HG02981 (cell line): ENCODE measurements at regions not wholly inside any gene's neighbourhood (a gene's known extent, or its start where the extent isn't known, plus 50 kb on each side); places are given as distances from the start of the nearest gene placed in this dataset.
A peak's percentile ranks its signal among the peaks of the same experiment; 100 is the strongest.

Experiments
- ATAC-seq: cut with Tn5 transposase; IDR thresholded peaks from one replicate; pipeline ENCODE4 v1.9.1; 2021; ENCODE audit warnings: mild to moderate bottlenecking, moderate library complexity; ENCODE audit not compliant: unreplicated experiment

GRCh38 chr2:217628061-217628460 is 374.7 kb downstream of the TNS1 start:
- ATAC-seq = no peak

- no peak for ATAC-seq
Measured at GRCh38 chr2:217626926-217627325, 375.9 kb downstream of the TNS1 start.

- ATAC-seq = no peak
Measured at GRCh38 chr2:217625557-217626169, 377.1 kb downstream of the TNS1 start.

DNA sequence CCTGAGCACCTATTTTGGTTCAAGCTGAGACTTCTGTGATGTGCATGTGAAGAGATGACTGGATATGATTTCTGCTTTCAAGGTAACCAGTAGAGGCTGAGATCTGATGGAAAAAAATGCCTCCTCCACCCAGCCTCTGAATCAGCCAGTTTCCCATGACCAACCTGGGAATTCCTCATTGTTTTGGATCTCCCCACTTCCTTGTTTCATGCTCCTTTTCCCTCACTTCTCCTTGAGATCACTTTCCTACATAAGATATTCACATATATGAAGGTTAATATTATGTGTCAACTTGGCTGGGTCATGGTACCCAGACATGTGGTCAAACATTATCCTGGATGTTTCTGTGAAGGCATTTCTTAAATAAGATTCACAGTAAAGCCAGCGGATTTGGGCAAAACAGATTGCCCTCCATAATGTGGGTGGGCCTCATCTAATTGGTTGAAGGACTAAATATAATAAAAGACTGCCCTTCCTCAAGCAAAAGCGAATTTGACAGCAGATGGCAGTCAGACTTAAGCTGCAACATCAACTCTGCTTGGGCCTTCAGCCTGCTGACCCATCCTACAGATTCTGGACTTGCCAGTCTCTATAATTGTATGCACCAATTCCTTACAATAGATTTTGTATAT is 379.4 kb downstream of the TNS1 start:
- ATAC-seq = no peak

DNA sequence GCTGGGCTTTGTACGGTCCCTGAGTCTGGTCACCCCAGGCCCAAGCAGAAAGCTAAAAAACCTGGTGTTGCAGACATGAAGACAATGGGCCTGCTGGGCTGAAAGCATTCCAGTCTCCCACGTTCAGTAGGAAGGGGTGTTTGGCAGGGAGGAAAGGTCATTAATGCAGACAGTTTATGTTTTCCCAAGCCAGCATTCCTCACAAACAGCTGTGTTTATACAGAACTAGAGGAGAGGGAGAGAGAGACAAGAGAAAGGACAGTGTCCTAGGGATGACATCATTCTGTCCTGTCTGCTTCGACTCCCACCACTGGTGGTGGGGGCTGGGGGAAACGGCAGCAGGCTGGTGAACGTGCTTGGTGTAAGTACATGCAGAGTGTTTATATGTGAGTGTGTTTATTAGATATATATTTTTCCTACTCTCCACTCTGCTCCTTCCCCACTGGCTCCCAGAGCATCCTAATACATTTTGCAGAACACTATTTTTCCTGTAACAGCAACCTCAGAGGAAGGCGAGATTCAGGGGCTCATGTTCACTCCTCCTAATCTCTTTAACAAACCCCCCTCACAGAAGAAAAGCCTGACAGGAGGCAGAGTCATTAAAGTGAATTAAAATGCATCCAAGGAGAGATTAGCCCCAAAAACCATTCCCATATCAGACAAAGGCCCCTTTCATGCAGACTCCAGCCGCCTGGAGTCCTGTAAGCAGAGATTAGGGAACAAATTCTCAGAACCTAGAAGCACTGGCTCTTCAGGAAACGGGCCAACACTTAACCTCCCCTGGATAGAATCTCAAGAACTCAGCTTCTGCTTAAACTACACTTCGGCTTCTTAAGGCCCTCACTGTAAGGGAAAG is 380.4 kb downstream of the TNS1 start:
- ATAC-seq = no peak

DNA sequence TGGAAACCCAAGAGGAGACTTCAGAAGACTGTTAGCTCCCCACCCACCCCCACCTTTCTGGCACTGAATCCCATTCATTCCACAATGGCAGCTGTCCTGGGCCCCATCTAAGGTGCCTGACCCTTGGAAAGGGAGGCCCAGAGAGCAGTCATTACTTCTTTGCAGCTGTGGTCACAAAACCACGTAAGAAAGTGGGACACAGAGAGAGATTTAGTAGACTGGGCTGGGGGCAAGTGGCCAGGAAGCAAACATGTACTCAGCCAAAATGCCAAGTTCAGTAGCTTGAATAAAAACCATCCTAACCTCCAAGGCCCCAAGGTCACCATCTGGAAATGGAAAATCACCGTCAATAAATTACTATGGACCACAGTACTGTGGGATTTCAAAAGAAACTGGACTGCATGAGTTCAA is 381.4 kb downstream of the TNS1 start:
- no peak for ATAC-seq

DNA sequence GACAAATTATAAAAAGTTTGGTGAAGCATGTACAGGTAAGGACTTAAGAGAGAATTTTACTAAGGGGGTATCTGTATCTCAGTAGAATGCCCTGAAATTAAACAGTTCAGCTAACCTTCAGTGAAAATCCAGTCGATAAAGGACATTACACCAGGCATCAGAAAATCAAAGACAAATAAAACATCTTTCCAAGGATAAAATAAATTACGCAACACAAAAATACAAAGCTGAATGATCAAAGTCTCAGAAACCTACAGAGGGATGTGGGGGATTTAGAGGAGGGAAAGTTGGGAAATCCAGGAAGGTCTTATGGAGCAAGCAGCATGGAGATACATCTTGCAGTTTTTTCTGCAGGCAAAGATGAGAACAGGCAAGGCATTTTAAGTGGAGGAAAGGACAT is 384.1 kb downstream of the TNS1 start:
- no peak for ATAC-seq

DNA sequence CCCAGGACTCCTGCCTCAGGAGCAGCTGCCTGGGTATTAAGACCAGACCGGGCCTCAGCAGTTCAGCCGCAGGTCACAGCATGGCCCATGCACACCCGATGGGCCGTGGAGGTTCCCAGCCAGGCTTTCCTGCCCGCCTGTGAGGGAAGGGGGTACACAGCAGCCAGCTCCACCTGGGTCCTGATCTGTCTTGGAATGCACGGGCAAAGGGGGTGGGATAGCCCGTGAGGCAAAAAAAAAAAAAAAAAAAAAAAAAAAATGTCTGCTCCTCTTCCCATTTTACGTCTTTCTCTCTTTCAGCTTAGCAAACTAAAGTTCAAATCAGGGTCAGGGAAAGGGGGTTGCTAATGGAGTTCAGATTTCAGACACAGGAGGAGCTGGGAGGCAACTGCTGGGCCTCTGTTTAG is 385.2 kb downstream of the TNS1 start:
- no peak for ATAC-seq

DNA sequence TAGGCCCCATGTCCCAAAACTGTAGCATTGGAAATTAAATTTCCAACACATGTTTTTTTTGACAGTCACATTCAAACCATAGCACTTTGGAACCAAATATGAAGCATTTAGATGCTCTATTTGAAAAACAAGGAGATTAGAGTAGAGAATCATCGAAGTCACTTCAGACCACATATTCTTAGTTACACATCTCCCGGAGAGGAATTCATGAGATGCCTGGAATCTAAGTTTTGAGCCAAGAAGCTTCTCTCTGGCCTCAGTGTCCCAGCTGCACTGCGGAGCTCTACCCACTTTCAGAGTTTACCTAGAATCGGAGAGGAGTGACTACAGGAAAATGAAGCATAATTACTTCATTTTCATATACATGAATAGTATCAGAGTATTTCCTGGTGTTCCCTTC is 385.9 kb downstream of the TNS1 start:
- no peak for ATAC-seq

DNA sequence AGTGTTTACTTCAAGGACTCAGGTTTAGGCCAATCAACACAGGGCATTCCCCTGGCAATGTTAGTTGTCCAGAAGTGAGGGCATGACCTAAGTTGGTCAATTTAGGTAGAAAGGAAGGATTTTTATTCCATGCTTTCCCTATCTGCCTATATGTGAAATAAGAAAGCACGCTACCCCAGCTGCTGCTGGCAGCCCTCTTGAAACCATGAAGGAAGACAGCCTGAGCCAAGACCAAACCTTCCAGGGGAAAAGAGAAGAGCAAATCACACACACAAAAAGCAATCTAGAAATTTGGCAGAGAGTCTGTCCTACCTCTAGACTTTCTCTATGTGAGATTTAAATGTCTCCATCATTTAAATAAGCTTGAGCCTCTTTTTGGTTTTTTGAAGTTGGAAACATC is 387.6 kb downstream of the TNS1 start:
- no peak for ATAC-seq

GRCh38 chr2:217614498-217614897 is 388.3 kb downstream of the TNS1 start:
- ATAC-seq = peak; percentile 57

GRCh38 chr2:217614096-217614495 is 388.7 kb downstream of the TNS1 start:
- no peak for ATAC-seq

DNA sequence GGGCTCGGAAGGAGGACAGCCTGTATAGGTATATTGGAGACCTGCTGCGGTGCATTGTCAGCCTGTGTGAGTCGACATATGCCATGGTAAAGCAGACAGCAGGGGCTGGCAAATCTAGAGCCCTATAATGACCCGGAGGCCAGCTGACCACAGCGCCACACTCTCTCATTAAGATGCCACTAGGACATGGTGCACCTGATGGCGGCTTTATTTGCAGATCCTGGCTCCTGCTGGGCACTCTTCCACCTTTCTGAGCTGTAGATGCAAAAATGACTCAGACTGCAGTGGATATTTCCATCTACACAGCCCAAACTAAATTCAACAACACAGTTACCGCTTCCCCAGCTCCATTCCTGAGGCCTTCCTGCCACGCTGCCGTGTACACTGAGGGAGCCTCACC is 389.9 kb downstream of the TNS1 start:
- no peak for ATAC-seq

- no peak for ATAC-seq
Measured at GRCh38 chr2:217612211-217612610, 390.6 kb downstream of the TNS1 start.

GRCh38 chr2:217611626-217612127 is 391.1 kb downstream of the TNS1 start:
- no peak for ATAC-seq

DNA sequence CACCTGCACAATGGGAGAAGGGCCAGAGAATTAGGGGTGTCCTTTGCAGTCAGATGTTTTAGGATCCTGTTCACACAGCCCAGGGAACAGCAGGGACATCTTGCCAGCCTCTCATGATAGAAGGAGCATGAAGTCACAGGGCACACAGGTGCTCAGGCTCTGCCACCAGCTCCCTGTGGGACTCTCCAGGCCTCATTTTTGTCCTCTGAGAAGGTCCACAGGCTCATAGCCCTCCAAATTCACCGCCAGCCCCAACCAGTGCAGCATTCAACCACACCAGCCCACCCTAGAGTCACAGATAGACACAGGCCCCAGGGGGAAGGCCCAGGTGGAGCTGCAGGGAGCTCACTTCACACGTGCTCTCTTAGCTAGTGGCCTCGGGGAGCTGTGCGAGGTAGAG is 391.7 kb downstream of the TNS1 start:
- ATAC-seq = no peak

- no peak for ATAC-seq
Measured at GRCh38 chr2:217610401-217610814, 392.4 kb downstream of the TNS1 start.

- ATAC-seq = no peak
Measured at GRCh38 chr2:217609952-217610351, 392.8 kb downstream of the TNS1 start.

GRCh38 chr2:217606296-217606695 is 396.5 kb downstream of the TNS1 start:
- ATAC-seq = no peak

DNA sequence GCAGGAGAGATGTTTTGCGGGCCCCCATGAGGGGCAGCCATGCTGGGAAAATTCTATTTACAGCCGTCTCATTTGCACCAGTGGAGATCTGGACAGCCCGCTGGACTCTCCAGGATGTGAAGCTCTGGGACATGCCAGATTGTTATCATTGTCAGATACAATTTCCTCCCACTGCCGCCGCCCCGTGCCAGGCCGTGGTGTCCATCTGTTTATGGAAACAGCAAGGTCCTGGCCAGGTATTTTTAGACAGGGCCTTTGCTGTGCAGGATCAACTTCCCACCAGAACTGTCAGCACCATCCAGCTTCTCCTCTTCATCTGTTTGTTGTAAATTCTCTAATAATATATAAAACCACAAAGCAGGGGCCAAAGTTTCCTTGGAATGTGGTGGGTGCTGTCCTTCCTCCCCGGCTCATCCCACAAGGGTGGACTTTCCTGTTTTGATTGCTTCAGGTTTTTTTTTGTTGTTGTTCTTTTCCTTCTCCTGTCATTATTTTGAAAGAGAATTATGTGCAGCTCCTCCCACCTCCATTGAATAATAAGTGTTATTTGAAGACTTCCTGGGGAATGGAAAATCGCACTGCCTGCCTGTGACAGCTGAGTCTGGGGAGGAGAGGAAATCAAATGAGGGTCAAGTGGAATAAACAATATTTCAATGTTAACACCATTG is 398.1 kb downstream of the TNS1 start:
- no peak for ATAC-seq

DNA sequence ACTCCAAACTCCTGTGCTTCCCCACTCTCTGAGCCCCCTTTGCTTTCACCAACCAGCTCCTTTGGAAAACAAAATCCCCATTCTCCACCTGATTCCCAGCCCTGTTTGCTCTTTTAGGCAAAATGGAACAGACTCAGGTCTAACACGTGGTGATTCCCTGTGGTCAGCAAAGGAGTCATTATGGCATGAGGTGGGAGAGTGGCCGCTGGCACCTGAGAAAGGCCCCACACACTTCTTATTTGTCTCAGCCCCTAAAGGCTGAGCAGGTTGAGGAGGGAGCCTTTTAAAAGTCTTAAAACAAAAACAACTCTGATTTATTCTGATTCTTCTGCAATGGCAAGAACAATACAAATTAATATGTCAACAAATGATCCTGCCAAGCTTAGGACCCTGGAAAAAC is 401.2 kb downstream of the TNS1 start:
- no peak for ATAC-seq
